ENCODE measurements at regions not wholly inside any gene's neighbourhood (a gene's known extent, or its start where the extent isn't known, plus 50 kb on each side); places are given as distances from the start of the nearest gene placed in this dataset.

DNA sequence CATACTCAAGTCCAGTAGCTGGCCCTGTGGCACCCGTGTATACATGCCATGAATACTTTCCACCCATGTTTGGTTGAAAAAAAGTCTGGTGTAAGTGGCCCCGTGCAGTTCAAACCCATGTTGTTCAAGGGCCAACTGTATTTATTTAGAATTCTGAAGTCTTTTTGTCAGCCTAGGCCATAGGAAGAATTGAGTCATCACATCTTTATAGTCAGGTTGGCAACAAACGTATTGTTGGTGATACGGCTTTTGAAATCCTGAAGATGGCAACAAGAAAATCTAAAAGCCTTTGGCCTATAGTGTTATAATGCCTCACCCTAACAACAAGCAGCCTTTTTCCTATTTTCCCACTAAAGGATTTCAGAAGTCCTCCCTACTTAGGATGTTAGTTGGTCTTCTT, 363.6 kb downstream of the PLPP3 start:
- DNase-seq, result no peak
- Histone ChIP-seq H3K4me1 (ENCODE audit: control insufficient read depth in 2 of 3, insufficient read depth in 2 of 3, low read depth in 1 of 3, low read length in 3 of 3) (no peaks in the 10 kb centered on the region), H3K4me3 (ENCODE audit: low read length in 3 of 3) (no peak overlapping the region), H3K27ac (ENCODE audit: low read depth in 2 of 2, low read length in 2 of 2) (no peak overlapping the region), H3K36me3 (ENCODE audit: control insufficient read depth in 2 of 3, insufficient read depth in 3 of 3, low read length in 3 of 3) (no peaks in the 10 kb centered on the region), H3K9me3 (ENCODE audit: control insufficient read depth in 2 of 3, insufficient read depth in 1 of 3, low read length in 3 of 3) (no peaks in the 10 kb centered on the region), H3K9ac (ENCODE audit: low read length in 3 of 3) (no peak overlapping the region), H3K27me3 (ENCODE audit: control insufficient read depth, insufficient read depth, low read length) (no peaks in the 10 kb centered on the region)
- intact Hi-C loops (cut with DNase I), result no loop called here
- no peak for FAIRE-seq
- TF ChIP-seq, protein P1, sequence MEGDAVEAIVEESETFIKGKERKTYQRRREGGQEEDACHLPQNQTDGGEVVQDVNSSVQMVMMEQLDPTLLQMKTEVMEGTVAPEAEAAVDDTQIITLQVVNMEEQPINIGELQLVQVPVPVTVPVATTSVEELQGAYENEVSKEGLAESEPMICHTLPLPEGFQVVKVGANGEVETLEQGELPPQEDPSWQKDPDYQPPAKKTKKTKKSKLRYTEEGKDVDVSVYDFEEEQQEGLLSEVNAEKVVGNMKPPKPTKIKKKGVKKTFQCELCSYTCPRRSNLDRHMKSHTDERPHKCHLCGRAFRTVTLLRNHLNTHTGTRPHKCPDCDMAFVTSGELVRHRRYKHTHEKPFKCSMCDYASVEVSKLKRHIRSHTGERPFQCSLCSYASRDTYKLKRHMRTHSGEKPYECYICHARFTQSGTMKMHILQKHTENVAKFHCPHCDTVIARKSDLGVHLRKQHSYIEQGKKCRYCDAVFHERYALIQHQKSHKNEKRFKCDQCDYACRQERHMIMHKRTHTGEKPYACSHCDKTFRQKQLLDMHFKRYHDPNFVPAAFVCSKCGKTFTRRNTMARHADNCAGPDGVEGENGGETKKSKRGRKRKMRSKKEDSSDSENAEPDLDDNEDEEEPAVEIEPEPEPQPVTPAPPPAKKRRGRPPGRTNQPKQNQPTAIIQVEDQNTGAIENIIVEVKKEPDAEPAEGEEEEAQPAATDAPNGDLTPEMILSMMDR (IDR thresholded peaks at IDR 0.05; ENCODE audit: borderline replicate concordance, extremely low read depth, insufficient read depth), result no peak

DNA sequence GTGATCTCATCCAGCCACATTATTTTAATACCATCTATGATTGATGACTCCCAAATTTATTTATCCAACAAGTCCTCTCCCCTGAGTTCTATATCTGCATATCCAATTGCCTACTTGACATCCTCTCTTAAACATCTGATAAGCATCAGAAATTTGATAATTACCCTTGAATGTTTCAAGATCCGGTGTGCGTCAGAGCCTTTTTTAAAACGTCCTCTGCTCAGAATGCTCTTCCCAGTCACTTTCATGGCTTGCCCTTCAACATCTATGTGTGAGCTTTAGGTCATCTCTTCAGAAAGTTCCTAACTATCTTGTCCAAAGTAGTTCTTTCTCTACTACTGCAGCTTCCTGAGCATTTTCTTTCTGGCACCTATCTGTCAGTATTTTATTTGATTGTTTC, 364.3 kb downstream of the PLPP3 start:
- intact Hi-C loops (cut with DNase I), result no loop called here
- H3K27me3 ChIP-seq (ENCODE audit: control insufficient read depth, insufficient read depth, low read length), result no peaks in the 10 kb centered on the region
- FAIRE-seq, result no peak

GRCh38 chr1:56213068-56213467, 366.3 kb downstream of the PLPP3 start:
- no peaks in the 10 kb centered on the region for H3K27me3 ChIP-seq (ENCODE audit: control insufficient read depth, insufficient read depth, low read length)
- FAIRE-seq, result no peak
- intact Hi-C loops (cut with DNase I), result no loop called here
- TF ChIP-seq, protein P1 (IDR thresholded peaks at IDR 0.05; ENCODE audit: borderline replicate concordance, extremely low read depth, insufficient read depth), result no peak
- no peaks in the 10 kb centered on the region for H3K4me1 ChIP-seq (ENCODE audit: control insufficient read depth in 2 of 3, insufficient read depth in 2 of 3, low read depth in 1 of 3, low read length in 3 of 3)
- H3K9me3 ChIP-seq (ENCODE audit: control insufficient read depth in 2 of 3, insufficient read depth in 1 of 3, low read length in 3 of 3), result no peaks in the 10 kb centered on the region
- H3K36me3 ChIP-seq (ENCODE audit: control insufficient read depth in 2 of 3, insufficient read depth in 3 of 3, low read length in 3 of 3), result no peaks in the 10 kb centered on the region
- no peak for DNase-seq
- no peak overlapping the region for H3K9ac ChIP-seq (ENCODE audit: low read length in 3 of 3)
- no peak overlapping the region for H3K27ac ChIP-seq (ENCODE audit: low read depth in 2 of 2, low read length in 2 of 2)
- no peak overlapping the region for H3K4me3 ChIP-seq (ENCODE audit: low read length in 3 of 3)

More for the DNA sequence above, 364.3 kb downstream of the PLPP3 start:
- Histone ChIP-seq H3K36me3 (ENCODE audit: control insufficient read depth in 2 of 3, insufficient read depth in 3 of 3, low read length in 3 of 3) (no peaks in the 10 kb centered on the region), H3K9ac (ENCODE audit: low read length in 3 of 3) (no peak overlapping the region), H3K9me3 (ENCODE audit: control insufficient read depth in 2 of 3, insufficient read depth in 1 of 3, low read length in 3 of 3) (no peaks in the 10 kb centered on the region), H3K4me1 (ENCODE audit: control insufficient read depth in 2 of 3, insufficient read depth in 2 of 3, low read depth in 1 of 3, low read length in 3 of 3) (no peaks in the 10 kb centered on the region), H3K27ac (ENCODE audit: low read depth in 2 of 2, low read length in 2 of 2) (no peak overlapping the region), H3K4me3 (ENCODE audit: low read length in 3 of 3) (no peak overlapping the region)
- TF ChIP-seq, protein P1 (IDR thresholded peaks at IDR 0.05; ENCODE audit: borderline replicate concordance, extremely low read depth, insufficient read depth), result no peak
- DNase-seq, result no peak

- Histone ChIP-seq H3K36me3 (ENCODE audit: control insufficient read depth in 2 of 3, insufficient read depth in 3 of 3, low read length in 3 of 3) (no peaks in the 10 kb centered on the region), H3K27ac (ENCODE audit: low read depth in 2 of 2, low read length in 2 of 2) (no peak overlapping the region), H3K4me3 (ENCODE audit: low read length in 3 of 3) (no peak overlapping the region), H3K27me3 (ENCODE audit: control insufficient read depth, insufficient read depth, low read length) (no peaks in the 10 kb centered on the region), H3K9ac (ENCODE audit: low read length in 3 of 3) (no peak overlapping the region), H3K9me3 (ENCODE audit: control insufficient read depth in 2 of 3, insufficient read depth in 1 of 3, low read length in 3 of 3) (peaks cover 0 to 5% (median 2%) of the 10 kb centered on the region in 3 donors), H3K4me1 (ENCODE audit: control insufficient read depth in 2 of 3, insufficient read depth in 2 of 3, low read depth in 1 of 3, low read length in 3 of 3) (no peaks in the 10 kb centered on the region)
- DNase-seq (no peak), FAIRE-seq (no peak)
- intact Hi-C loops (cut with DNase I), result no loop called here
- TF ChIP-seq, protein P1 (IDR thresholded peaks at IDR 0.05; ENCODE audit: borderline replicate concordance, extremely low read depth, insufficient read depth), result no peak
Measured at GRCh38 chr1:56212143-56212542, 367.2 kb downstream of the PLPP3 start.

Measured in kidney (tissue), 13 donors.